ENCODE measurements at regions not wholly inside any gene's neighbourhood (a gene's known extent, or its start where the extent isn't known, plus 50 kb on each side); places are given as distances from the start of the nearest gene placed in this dataset.

DNA sequence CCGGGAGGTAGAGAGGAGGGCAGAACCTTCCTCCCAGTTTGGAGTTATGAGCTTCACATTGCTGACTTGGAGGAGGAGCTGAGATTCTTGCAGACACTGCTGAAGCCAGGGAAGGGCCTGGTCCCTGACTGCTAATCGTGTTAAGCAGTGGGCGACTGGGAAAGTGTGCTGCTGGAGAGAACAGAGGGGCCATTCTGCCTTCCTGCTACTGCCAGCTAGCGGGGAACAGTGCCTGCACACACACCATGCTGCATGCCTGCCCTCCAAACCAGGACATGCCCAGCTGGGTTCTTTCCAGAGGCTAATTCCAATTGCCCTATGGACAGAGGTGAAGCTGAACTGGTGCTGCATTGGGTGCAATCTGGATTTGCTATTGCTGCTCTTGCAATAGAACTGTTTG, 281.4 kb downstream of the AJAP1 start:
- H3K4me3 ChIP-seq: no peak overlapping the region
- 49 to 61% methylated on average over 2 to 4 of the region's 4 CpGs for WGBS, 2 donors
- intact Hi-C loops (cut with DNase I; ENCODE audit: low total_unique reads): no loop called here
- DNase-seq: no peak
- H3K27me3 ChIP-seq: no peaks in the 10 kb centered on the region
- no peak overlapping the region for H3K27ac ChIP-seq
- TF ChIP-seq POLR2A (IDR thresholded peaks at IDR 0.05) (no peak), CTCF (IDR thresholded peaks at IDR 0.05) (no peak)
- no peaks in the 10 kb centered on the region for H3K36me3 ChIP-seq (ENCODE audit: low read depth, missing control alignments)
- H3K4me1 ChIP-seq: peaks cover 14% of the 10 kb centered on the region
- no peaks in the 10 kb centered on the region for H3K9me3 ChIP-seq

- Histone ChIP-seq H3K36me3 (ENCODE audit: low read depth, missing control alignments) (no peaks in the 10 kb centered on the region), H3K9me3 (no peaks in the 10 kb centered on the region), H3K27me3 (no peaks in the 10 kb centered on the region), H3K4me3 (no peak overlapping the region), H3K4me1 (peaks cover 14% of the 10 kb centered on the region), H3K27ac (no peak overlapping the region)
- TF ChIP-seq CTCF (IDR thresholded peaks at IDR 0.05) (no peak), POLR2A (IDR thresholded peaks at IDR 0.05) (no peak)
- no peak for DNase-seq
- 86 to 92% methylated on average over 2 of the region's 2 CpGs for WGBS, 2 donors
- intact Hi-C loops (cut with DNase I; ENCODE audit: low total_unique reads): no loop called here
Measured at GRCh38 chr1:4933232-4933631, 278.8 kb downstream of the AJAP1 start.

- TF ChIP-seq POLR2A (IDR thresholded peaks at IDR 0.05): no peak
- TF ChIP-seq CTCF (IDR thresholded peaks at IDR 0.05): no peak
- WGBS, 2 donors: 86 to 91% methylated on average over 15 of the region's 15 CpGs
- no peaks in the 10 kb centered on the region for H3K36me3 ChIP-seq (ENCODE audit: low read depth, missing control alignments)
- H3K27me3 ChIP-seq: no peaks in the 10 kb centered on the region
- peaks cover 14% of the 10 kb centered on the region for H3K4me1 ChIP-seq
- H3K4me3 ChIP-seq: no peak overlapping the region
- DNase-seq: no peak
- H3K9me3 ChIP-seq: no peaks in the 10 kb centered on the region
- intact Hi-C loops (cut with DNase I; ENCODE audit: low total_unique reads): no loop called here
- H3K27ac ChIP-seq: no peak overlapping the region
Measured at GRCh38 chr1:4932311-4933030, 278.1 kb downstream of the AJAP1 start.

DNA sequence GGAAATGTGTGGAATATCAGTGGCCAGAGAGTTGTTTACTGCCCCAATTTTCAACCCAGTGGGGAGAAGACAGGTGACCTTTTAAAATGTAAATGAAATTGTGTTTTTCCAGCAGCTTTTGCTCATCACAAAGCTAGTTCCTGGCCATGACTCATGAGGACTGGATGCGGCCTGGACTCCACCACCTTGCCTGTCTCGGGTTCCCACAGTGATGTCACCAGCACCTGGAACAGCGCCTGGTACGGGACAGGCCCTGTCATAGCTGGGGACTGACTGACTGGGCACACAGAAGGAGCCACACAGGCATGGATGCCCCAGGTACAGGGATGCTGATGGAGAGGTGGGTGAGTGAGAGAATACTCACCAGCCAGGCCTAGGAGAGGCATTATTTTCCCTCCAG, 277.1 kb downstream of the AJAP1 start:
- DNase-seq: no peak
- 80 to 88% methylated on average over 3 to 4 of the region's 4 CpGs for WGBS, 2 donors
- TF ChIP-seq POLR2A (IDR thresholded peaks at IDR 0.05) (no peak), CTCF (IDR thresholded peaks at IDR 0.05) (no peak)
- Histone ChIP-seq H3K36me3 (ENCODE audit: low read depth, missing control alignments) (no peaks in the 10 kb centered on the region), H3K27ac (no peak overlapping the region), H3K9me3 (no peaks in the 10 kb centered on the region), H3K4me1 (peaks cover 7% of the 10 kb centered on the region), H3K27me3 (no peaks in the 10 kb centered on the region), H3K4me3 (no peak overlapping the region)
- intact Hi-C loops (cut with DNase I; ENCODE audit: low total_unique reads): no loop called here

GRCh38 chr1:4928186-4928585, 273.8 kb downstream of the AJAP1 start:
- H3K9me3 ChIP-seq: no peaks in the 10 kb centered on the region
- H3K4me3 ChIP-seq: no peak overlapping the region
- no peaks in the 10 kb centered on the region for H3K36me3 ChIP-seq (ENCODE audit: low read depth, missing control alignments)
- 83 to 96% methylated on average over 2 to 6 of the region's 6 CpGs for WGBS, 2 donors
- H3K27me3 ChIP-seq: no peaks in the 10 kb centered on the region
- TF ChIP-seq POLR2A (IDR thresholded peaks at IDR 0.05) (no peak), CTCF (IDR thresholded peaks at IDR 0.05) (no peak)
- H3K4me1 ChIP-seq: no peaks in the 10 kb centered on the region
- intact Hi-C loops (cut with DNase I; ENCODE audit: low total_unique reads): no loop called here
- no peak for DNase-seq
- no peak overlapping the region for H3K27ac ChIP-seq
